OCI-LY7 (cell line): ENCODE measurements at regions not wholly inside any gene's neighbourhood (a gene's known extent, or its start where the extent isn't known, plus 50 kb on each side); places are given as distances from the start of the nearest gene placed in this dataset.

Experiments used
- CTCF ChIP-seq: fragments of 200-600 bp; sonication (generic); conservative IDR thresholded peaks from 2 replicates; pipeline ENCODE4 v1.5.1; 2014; ENCODE audit warnings: mild to moderate bottlenecking, antibody characterized with exemption, low read length, moderate library complexity, mixed read lengths
- EZH2phosphoT487 ChIP-seq: fragments of 200-600 bp; sonication (generic); IDR thresholded peaks from 2 replicates; pipeline ENCODE4 v1.6.1; 2018; ENCODE audit warnings: low read depth, borderline replicate concordance, mild to moderate bottlenecking, mixed run types, antibody characterized with exemption, low read length, moderate library complexity, mixed read lengths

DNA sequence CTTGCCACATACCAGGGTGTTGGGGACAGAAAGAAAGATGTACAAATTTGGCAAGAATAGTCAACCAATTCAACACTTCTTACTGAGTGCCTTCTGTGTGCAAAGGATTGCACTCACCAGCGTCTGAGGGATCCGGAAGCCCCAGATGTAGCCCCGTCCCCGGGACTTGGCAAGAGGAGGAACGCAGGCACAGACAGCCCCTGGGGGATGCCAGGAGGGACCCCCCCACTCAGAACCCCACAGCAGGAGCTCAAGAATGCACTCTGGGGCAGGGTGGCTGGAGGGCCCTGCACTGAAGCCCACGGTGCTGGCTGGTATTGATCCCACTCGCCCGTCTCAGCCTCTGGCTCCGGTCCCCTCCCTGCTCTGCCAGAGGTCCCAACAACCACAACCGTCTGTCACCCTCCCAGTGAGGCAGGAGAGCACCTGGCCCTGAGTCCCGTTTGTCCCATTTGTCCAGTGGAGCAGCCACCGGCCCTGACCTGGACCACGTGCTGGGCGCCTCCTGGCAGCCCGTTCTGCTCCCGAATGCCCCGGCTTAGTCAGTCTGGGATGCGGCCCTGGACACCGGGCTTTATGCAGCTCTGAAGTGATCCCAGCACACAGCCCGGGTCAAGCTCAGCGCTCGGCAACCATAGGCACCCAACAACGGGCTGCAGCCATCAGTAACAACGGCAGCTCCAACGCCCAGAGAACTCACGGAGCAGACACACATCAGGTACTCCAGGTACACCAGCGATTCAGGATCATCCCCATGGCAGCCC lies 128.7 kb downstream of the DLL1 start:
- TF ChIP-seq CTCF, result no peak
- TF ChIP-seq EZH2phosphoT487, result no peak
